Liver (tissue), 3 donors: ENCODE measurements at regions not wholly inside any gene's neighbourhood (a gene's known extent, or its start where the extent isn't known, plus 50 kb on each side); places are given as distances from the start of the nearest gene placed in this dataset.

Experiments
- ATF3 ChIP-seq: IDR thresholded peaks from 2 replicates; pipeline ENCODE4 v1.6.1; 2016; ENCODE audit warnings: antibody characterized with exemption
- EGR1 ChIP-seq, 2 donors: IDR thresholded peaks; 2 replicates each; pipeline ENCODE4 v1.6.1; 2016 to 2018; ENCODE audit warnings: antibody characterized with exemption in 2 of 2, low read depth in 2 of 2
- GABPA ChIP-seq, 2 donors: IDR thresholded peaks in 1 of 2; conservative IDR thresholded peaks in 1 of 2; 2 replicates each; pipeline ENCODE4 v1.6.1; 2016; ENCODE audit warnings: antibody characterized with exemption in 2 of 2, mild to moderate bottlenecking in 1 of 2, moderate library complexity in 1 of 2
- HNF4G ChIP-seq: IDR thresholded peaks from 2 replicates; pipeline ENCODE4 v1.6.1; 2016; ENCODE audit warnings: antibody characterized with exemption
- JUND ChIP-seq, 2 donors: IDR thresholded peaks; 2 replicates each; pipeline ENCODE4 v1.6.1; 2016; ENCODE audit warnings: antibody characterized with exemption in 2 of 2
- NR2F2 ChIP-seq: IDR thresholded peaks from 2 replicates; pipeline ENCODE4 v1.6.1; 2016; ENCODE audit warnings: antibody characterized with exemption
- REST ChIP-seq: IDR thresholded peaks from 2 replicates; pipeline ENCODE4 v1.6.1; 2016; ENCODE audit warnings: antibody characterized with exemption, mild to moderate bottlenecking
- RXRA ChIP-seq, 2 donors: IDR thresholded peaks; 2 replicates each; pipeline ENCODE4 v1.6.1; 2017 to 2018; ENCODE audit warnings: antibody characterized with exemption in 2 of 2, mild to moderate bottlenecking in 1 of 2
- SP1 ChIP-seq: IDR thresholded peaks from 2 replicates; pipeline ENCODE4 v1.6.1; 2018; ENCODE audit warnings: antibody characterized with exemption, mild to moderate bottlenecking
- TAF1 ChIP-seq: conservative IDR thresholded peaks from 2 replicates; pipeline ENCODE4 v1.6.1; 2016; ENCODE audit warnings: antibody characterized with exemption, mild to moderate bottlenecking
- YY1 ChIP-seq: IDR thresholded peaks from 2 replicates; pipeline ENCODE4 v1.6.1; 2016; ENCODE audit warnings: antibody characterized with exemption, mild to moderate bottlenecking
- ZBTB33 ChIP-seq: IDR thresholded peaks from 2 replicates; pipeline ENCODE4 v1.6.1; 2016; ENCODE audit warnings: antibody characterized with exemption
- TF ChIP-seq, protein P1 (sequence below): fragments of 150-350 bp; IDR thresholded peaks from 2 replicates; pipeline ENCODE4 v1.5.1; 2017; ENCODE audit warnings: improper control_type of control experiment, low read depth, low read length; ENCODE audit not compliant: missing input control
- TF ChIP-seq, protein P2 (sequence below): IDR thresholded peaks from 2 replicates; pipeline ENCODE4 v1.6.1; 2016; ENCODE audit warnings: antibody characterized with exemption
- donor health status: healthy.
- donor health status: healthy.

DNA sequence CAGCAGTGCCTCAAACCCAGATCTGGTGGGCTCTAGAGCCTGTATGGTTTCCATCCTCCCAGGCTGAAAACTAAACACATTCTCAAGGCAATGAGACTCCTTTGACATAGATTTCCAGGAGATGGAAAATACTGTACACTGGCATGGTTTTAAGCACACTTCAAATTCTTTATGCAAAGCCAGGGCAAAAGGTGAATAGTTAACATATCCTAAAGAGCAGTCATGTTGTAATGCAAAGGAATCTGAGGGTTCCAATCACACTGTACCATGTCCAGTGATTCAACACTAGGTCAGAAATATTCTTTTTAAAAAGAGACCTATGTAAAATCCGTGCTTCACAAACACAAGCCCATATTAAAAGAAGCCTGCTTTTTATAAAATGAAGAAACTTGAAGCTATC lies 195.3 kb downstream of the QDPR start:
- TF ChIP-seq TAF1 = no peak
- TF ChIP-seq, protein P1, sequence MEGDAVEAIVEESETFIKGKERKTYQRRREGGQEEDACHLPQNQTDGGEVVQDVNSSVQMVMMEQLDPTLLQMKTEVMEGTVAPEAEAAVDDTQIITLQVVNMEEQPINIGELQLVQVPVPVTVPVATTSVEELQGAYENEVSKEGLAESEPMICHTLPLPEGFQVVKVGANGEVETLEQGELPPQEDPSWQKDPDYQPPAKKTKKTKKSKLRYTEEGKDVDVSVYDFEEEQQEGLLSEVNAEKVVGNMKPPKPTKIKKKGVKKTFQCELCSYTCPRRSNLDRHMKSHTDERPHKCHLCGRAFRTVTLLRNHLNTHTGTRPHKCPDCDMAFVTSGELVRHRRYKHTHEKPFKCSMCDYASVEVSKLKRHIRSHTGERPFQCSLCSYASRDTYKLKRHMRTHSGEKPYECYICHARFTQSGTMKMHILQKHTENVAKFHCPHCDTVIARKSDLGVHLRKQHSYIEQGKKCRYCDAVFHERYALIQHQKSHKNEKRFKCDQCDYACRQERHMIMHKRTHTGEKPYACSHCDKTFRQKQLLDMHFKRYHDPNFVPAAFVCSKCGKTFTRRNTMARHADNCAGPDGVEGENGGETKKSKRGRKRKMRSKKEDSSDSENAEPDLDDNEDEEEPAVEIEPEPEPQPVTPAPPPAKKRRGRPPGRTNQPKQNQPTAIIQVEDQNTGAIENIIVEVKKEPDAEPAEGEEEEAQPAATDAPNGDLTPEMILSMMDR = no peak
- TF ChIP-seq GABPA (IDR thresholded peaks at IDR 0.05 in 1 of 2, conservative IDR thresholded peaks at IDR 0.05 in 1 of 2) = no peak
- no peak for TF ChIP-seq SP1
- no peak for TF ChIP-seq JUND (IDR thresholded peaks at IDR 0.05)
- TF ChIP-seq, protein P2, sequence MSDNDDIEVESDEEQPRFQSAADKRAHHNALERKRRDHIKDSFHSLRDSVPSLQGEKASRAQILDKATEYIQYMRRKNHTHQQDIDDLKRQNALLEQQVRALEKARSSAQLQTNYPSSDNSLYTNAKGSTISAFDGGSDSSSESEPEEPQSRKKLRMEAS = no peak
- no peak for TF ChIP-seq YY1
- TF ChIP-seq ATF3 = no peak
- TF ChIP-seq NR2F2 = no peak
- no peak for TF ChIP-seq REST
- TF ChIP-seq ZBTB33 = no peak
- TF ChIP-seq HNF4G = no peak
- TF ChIP-seq EGR1 (IDR thresholded peaks at IDR 0.05; ENCODE audit: low read depth in 2 of 2) = no peak
- no peak for TF ChIP-seq RXRA (IDR thresholded peaks at IDR 0.05)
